ENCODE measurements at regions not wholly inside any gene's neighbourhood (a gene's known extent, or its start where the extent isn't known, plus 50 kb on each side); places are given as distances from the start of the nearest gene placed in this dataset.

DNA sequence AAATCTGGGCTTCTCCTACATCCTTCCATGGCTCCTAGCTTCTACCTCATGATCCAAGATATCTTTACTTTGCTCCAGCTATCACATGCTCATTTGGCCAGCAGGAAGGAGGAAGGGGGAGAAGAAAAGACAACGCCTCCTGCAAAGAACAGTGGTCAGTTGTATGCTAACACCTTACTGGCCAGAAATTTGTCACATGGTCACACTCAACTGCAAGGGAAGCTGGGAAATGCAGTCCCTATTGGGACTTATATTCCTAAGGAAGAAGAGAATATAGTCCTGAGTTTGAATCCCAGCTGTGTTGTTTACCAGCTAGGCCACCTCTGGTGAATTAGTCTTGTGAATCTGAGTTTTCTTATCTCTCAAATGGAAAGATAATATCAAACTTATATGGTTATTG, 272.0 kb downstream of the BLID start:
- no peak for DNase-seq

GRCh38 chr11:121842192-121842585, 273.8 kb downstream of the BLID start:
- DNase-seq: no peak

DNA sequence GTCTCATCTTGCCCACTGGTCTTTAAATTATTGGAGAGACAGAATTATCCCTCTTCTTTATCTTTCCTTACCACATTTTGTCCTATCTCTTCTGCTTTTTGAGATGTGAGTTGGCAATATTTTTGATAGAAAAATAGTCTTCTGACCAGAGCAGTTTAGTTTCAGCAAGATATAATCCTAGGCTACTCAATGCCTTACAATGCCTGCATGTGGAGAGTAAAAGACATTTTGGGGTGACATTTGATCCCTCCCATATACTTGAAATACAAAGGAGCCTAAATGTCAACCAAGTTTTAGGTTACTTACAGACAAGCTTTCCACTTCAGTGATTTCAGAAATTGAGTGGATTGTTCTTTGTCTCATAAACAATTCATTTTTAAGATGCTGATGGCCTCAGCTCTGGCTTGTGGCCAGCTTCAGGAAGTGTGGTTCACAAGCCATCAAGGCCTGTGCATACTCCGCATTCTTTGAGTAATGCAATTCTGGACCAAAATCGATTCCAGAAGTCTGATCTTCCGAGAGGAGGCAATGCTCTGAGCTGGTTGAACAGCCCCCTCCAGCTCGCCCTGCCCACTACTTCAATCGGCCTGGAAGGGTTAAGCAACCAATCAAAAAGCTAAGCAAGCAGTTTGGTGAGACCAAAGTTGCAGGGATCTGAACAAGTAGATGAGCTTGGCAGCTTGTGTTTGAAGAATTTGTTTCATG, 274.4 kb downstream of the BLID start:
- no peak for DNase-seq

DNA sequence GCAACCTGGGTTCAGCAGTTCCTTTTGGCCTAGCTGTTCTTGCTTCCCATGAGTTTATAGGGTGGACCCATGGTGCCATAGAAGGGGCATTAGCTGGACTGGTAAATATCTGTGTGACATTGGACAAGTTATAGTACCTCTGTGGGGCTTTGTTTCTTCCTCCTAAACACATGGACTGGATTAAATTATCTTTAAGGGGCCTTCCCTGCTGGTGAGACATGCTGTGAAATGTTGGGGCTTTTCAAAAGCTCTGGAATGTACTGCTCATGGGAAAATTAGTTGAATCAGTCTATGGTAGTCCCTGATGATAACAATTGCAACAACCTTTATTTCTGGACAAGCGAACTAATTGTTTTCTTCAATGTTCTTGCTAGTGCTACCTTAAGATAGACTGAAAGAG, 276.2 kb downstream of the BLID start:
- no peak for DNase-seq

- DNase-seq: no peak
Observed at GRCh38 chr11:121838571-121838970, 277.4 kb downstream of the BLID start.

- DNase-seq: no peak
Observed at GRCh38 chr11:121833970-121834369, 282.0 kb downstream of the BLID start.

- no peak for DNase-seq
Observed at GRCh38 chr11:121829159-121829643, 286.8 kb downstream of the BLID start.

GRCh38 chr11:121814962-121815361, 301.1 kb downstream of the BLID start:
- DNase-seq: no peak

DNA sequence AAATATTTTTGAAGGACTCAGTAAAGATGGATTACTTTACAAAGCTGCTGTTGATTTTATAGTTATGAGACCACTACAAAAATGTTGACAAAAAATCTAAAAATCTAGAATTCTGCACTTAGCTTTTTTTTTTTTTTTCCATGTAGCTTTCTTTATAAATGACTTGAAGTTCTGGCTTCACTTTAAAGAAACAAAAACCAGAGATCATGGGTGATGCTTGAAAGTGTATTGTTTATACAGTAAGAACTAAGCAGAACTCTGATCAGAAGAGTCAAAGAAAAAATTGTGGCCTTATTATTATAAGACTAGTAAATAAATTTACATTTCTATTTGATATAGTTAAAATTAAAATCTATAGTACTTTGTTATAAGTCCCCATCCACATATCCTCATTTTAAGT, 301.7 kb downstream of the BLID start:
- DNase-seq: no peak

DNA sequence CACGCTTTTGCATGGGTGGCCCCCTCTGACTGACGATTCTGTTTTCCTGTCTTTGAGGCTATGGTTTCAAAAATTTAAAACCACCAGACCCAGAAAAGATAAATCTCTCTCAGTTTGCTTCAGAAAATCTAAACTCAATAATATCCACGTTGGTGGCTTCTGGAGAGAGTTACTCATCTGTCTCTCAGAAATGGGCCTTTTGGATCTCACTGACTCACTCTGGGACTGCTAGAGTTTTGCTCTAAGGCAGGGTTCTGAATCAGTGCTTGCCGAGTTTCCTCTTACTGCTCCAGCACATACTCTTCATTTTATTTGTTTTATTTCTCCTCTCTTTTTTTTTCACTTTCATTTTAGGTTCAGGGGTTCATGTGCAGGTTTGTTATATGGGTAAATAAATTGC, 305.7 kb downstream of the BLID start:
- DNase-seq: no peak

DNA sequence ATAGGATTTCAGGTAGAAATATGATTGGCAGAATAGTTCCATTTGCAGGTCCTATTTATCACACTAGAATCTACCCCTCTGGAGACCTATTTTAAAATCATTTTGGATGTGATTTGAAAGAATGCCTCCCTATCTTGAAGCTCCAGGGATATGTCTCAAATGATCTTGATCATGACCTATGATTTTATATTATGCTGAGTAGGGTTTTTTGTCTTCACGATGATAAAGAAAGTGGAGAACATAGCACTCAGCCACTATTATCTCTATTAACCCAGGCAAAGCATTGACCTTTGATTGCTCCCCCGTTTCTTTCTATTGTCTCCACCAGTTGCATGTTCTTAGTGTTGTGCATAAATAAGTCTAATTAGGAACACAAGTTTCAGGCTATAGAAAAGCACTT, 307.9 kb downstream of the BLID start:
- no peak for DNase-seq

- DNase-seq: no peak
Observed at GRCh38 chr11:121807051-121807450, 309.0 kb downstream of the BLID start.

DNA sequence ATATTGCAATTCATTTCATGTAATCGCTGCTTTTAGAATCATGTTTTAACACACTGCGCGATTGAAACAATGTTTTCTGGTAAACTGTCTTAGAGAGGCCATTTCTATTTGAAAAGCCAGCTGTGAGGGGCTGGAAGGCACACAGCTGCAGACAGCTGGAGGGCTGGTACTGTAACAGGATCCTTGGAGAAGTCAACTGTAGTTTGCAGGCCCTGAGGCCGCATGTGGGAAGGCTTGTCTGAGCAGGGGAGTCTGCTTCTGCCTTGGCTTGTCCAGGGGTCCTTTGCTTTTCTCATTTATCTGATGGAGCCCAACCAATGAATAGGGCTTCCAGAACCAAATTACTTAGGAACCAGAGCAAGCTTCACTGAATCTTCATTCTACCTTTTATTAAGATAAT, 313.5 kb downstream of the BLID start:
- DNase-seq: no peak

GRCh38 chr11:121801781-121802180, 314.2 kb downstream of the BLID start:
- DNase-seq: no peak

GRCh38 chr11:121801394-121801748, 314.6 kb downstream of the BLID start:
- DNase-seq: no peak

GRCh38 chr11:121800731-121801393, 315.2 kb downstream of the BLID start:
- no peak for DNase-seq

- DNase-seq: no peak
Observed at GRCh38 chr11:121800240-121800639, 315.8 kb downstream of the BLID start.

- DNase-seq: no peak
Observed at GRCh38 chr11:121797496-121797895, 318.5 kb downstream of the BLID start.

DNA sequence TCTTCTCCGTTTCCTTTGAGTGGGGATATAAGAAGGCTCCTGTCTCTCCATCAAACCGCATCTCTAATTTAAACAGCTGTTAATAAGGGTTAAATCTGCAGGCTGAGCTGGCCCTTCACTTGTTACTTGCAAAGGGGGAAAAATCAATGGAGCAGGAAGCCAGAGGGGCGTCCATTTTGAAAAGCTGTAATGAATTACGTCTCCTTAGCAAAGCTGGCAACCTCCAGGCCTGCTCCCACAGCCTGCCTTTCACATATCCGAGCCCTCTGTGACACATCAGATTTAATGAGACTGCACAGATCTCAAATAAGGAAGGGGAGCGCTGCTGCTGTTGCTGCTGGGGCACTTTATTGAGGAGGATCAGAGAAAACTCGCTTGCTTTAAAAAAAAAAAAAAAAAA, 320.8 kb downstream of the BLID start:
- no peak for DNase-seq

DNA sequence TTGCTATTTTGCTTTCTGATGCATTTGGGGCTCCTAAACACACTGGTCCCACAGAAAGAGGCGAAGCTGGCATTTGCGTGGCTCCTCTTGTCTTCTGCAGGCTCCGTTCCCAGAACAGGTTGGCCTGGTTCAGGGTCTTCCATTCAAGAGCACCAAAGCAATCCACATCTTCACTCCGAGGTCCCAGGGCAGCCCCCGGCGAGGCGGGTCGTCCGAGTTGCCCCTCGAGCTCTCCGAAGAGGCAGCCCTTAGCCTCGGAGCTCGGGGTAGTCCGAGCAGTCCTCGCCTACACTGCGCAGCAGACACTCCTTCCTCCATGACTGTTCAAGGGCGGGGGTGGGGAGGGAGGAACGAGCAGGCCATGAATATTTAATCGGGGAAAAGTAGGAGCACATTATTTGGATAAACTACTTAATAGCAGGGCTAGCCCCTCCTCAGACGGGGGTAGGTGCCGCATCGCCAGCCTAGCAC, 321.3 kb downstream of the BLID start:
- DNase-seq: no peak

DNA sequence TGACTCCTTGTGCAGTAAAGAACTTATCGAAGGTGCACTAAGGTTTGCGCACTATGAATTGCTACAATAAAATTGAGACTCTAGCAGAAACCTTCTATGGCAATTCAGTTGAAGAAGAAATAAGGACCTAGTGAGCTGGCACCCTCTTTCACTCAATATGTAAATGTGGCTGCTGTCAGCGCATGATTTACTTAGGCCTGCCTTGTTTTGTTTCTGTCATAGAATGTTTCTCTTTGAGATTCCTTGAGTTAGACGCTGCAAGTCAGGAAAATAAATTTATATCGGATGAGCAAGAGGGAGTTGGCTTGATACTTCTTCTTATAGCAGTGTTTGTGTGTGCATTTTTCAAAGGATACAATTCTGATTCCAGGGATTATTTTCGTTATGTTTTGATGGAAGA, 322.1 kb downstream of the BLID start:
- DNase-seq: no peak

DNA sequence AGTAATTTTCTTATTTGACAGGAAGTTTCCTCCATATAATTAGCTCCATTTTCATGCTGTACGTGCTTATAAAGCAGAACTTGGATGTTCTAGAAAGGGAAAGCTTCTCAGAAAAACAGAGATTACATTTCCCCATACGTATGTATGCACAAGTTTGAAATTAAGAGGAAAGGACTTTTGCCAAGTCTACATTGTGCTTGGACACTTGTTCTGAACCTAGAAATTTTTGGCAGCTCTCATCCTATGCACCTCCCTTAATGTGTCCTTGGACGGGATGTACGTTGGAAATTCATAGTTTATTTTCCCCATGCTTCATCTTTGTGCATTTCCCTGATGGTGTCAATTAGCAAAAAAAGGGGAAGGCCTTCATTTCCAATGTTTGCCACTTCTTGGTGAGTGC, 322.7 kb downstream of the BLID start:
- DNase-seq: no peak

DNA sequence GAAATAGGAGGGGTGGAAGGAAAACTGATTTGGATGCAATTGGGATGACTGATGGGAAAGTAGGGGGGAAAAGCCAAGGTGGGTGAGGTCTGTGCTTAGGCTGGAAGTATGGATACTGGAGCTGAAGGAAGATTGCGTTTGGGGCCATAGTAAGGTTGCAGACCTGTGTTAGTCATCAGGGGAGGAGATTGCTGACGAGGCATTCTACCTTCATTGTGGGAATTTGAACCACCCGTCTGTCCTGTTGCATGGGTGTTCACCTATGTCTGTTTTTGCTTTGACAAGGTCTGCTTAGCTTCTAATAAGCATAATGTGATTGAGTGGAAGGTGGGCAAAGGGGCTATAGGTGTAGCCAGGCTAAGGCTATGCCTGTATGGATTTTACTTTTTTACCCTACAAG, 323.8 kb downstream of the BLID start:
- no peak for DNase-seq

DNA sequence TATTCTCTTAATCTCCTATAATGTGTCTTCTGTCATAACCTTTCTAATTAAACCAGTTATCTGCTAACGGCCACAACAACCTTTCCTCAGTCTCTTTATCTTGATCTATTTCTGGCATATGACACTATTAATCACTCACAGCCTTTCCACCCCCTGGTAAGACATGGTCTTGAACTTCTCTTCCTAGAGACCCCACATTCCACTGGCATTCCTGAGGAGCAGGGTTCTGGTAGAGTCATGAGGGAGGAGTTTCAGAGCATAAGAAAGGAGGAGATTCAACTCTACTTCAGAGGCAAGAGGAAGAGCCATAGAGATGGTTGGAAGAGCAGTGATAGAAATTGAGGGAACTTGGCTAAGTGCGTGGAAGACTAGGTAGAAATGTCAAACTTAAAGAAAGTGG, 325.6 kb downstream of the BLID start:
- no peak for DNase-seq

- DNase-seq: no peak
Observed at GRCh38 chr11:121780971-121781370, 328.2 kb upstream of the SORL1-AS1 start.
